ENCODE measurements at regions not wholly inside any gene's neighbourhood (a gene's known extent, or its start where the extent isn't known, plus 50 kb on each side); places are given as distances from the start of the nearest gene placed in this dataset.

GRCh38 chr4:81626851-81627250 lies 155.1 kb upstream of the RASGEF1B start:
- H3K9me3 ChIP-seq: no peaks in the 10 kb centered on the region
- H3K27me3 ChIP-seq (replicated peaks in 1 of 2; ENCODE audit: control insufficient read depth in 2 of 2, extremely low read depth in 1 of 2, insufficient read depth in 2 of 2, low read length in 1 of 2): no peaks in the 10 kb centered on the region
- Mint-ChIP-seq H3K9me3 (no peaks in the 10 kb centered on the region), H3K4me3 (no peak overlapping the region), H3K27me3 (no peaks in the 10 kb centered on the region), H3K4me1 (peaks cover 0 to 9% (median 2%) of the 10 kb centered on the region in 3 donors), H3K36me3 (no peaks in the 10 kb centered on the region), H3K27ac (no peak overlapping the region)
- no peak overlapping the region for H3K4me3 ChIP-seq (ENCODE audit: control insufficient read depth in 1 of 2, extremely low read depth in 1 of 2, low read length in 1 of 2)
- POLR2A ChIA-PET: interaction anchor here in 1 of 2 donors (0.5 kb wide), 1 partner anchor 185 kb away, joined by 3 read pairs; no protein-coding TSS in a partner anchor
- DNase-seq (no peak), ATAC-seq (replicated peaks in 1 of 4) (no peak)
- H3K4me1 ChIP-seq (ENCODE audit: control insufficient read depth in 1 of 2, extremely low read depth in 1 of 2, insufficient read depth in 2 of 2, low read length in 2 of 2): no peaks in the 10 kb centered on the region
- H3K36me3 ChIP-seq (ENCODE audit: control insufficient read depth in 2 of 2, extremely low read depth in 1 of 2, insufficient read depth in 1 of 2, low read length in 1 of 2): no peaks in the 10 kb centered on the region
- no CpG with 5 or more reads among the region's 5 CpGs for WGBS (ENCODE audit: insufficient coverage)
- CTCF ChIA-PET: interaction anchor here in 1 of 2 donors (0.7 kb wide), 1 partner anchor 529 kb away, joined by 4 read pairs; no protein-coding TSS in a partner anchor
- no peak overlapping the region for H3K27ac ChIP-seq (ENCODE audit: low read length)

GRCh38 chr4:81625422-81626417 lies 154.0 kb upstream of the RASGEF1B start:
- Histone ChIP-seq H3K9me3 (no peaks in the 10 kb centered on the region), H3K4me1 (ENCODE audit: control insufficient read depth in 1 of 2, extremely low read depth in 1 of 2, insufficient read depth in 2 of 2, low read length in 2 of 2) (no peaks in the 10 kb centered on the region), H3K27me3 (replicated peaks in 1 of 2; ENCODE audit: control insufficient read depth in 2 of 2, extremely low read depth in 1 of 2, insufficient read depth in 2 of 2, low read length in 1 of 2) (no peaks in the 10 kb centered on the region), H3K36me3 (ENCODE audit: control insufficient read depth in 2 of 2, extremely low read depth in 1 of 2, insufficient read depth in 1 of 2, low read length in 1 of 2) (no peaks in the 10 kb centered on the region), H3K4me3 (ENCODE audit: control insufficient read depth in 1 of 2, extremely low read depth in 1 of 2, low read length in 1 of 2) (no peak overlapping the region), H3K27ac (ENCODE audit: low read length) (no peak overlapping the region)
- Mint-ChIP-seq H3K4me1 (peaks cover 0 to 9% (median 2%) of the 10 kb centered on the region in 3 donors), H3K4me3 (no peak overlapping the region), H3K9me3 (no peaks in the 10 kb centered on the region), H3K27ac (no peak overlapping the region), H3K27me3 (no peaks in the 10 kb centered on the region), H3K36me3 (no peaks in the 10 kb centered on the region)
- ChIA-PET POLR2A (interaction anchor here in 1 of 2 donors (0.6 kb wide), 1 partner anchor 154 kb away, joined by 5 read pairs; the partner anchor contains the start of gene RASGEF1B), CTCF (no interaction called here)
- ATAC-seq (replicated peaks in 1 of 4) (no peak), DNase-seq (no peak)
- no CpG with 5 or more reads among the region's 4 CpGs for WGBS (ENCODE audit: insufficient coverage)

- WGBS (ENCODE audit: insufficient coverage): no CpG with 5 or more reads among the region's 2 CpGs
- no peak for ATAC-seq (replicated peaks in 1 of 4)
- CTCF ChIA-PET: no interaction called here
- Histone ChIP-seq H3K36me3 (ENCODE audit: control insufficient read depth in 2 of 2, extremely low read depth in 1 of 2, insufficient read depth in 1 of 2, low read length in 1 of 2) (no peaks in the 10 kb centered on the region), H3K4me1 (ENCODE audit: control insufficient read depth in 1 of 2, extremely low read depth in 1 of 2, insufficient read depth in 2 of 2, low read length in 2 of 2) (no peaks in the 10 kb centered on the region), H3K27me3 (replicated peaks in 1 of 2; ENCODE audit: control insufficient read depth in 2 of 2, extremely low read depth in 1 of 2, insufficient read depth in 2 of 2, low read length in 1 of 2) (no peaks in the 10 kb centered on the region), H3K9me3 (no peaks in the 10 kb centered on the region), H3K4me3 (ENCODE audit: control insufficient read depth in 1 of 2, extremely low read depth in 1 of 2, low read length in 1 of 2) (no peak overlapping the region), H3K27ac (ENCODE audit: low read length) (no peak overlapping the region)
- POLR2A ChIA-PET: interaction anchor here in 1 of 2 donors (0.6 kb wide), 1 partner anchor 55 kb away, joined by 4 read pairs; no protein-coding TSS in a partner anchor
- no peaks in the 10 kb centered on the region for H3K36me3 Mint-ChIP-seq
- H3K27ac Mint-ChIP-seq: no peak overlapping the region
- no peaks in the 10 kb centered on the region for H3K27me3 Mint-ChIP-seq
- H3K9me3 Mint-ChIP-seq: no peaks in the 10 kb centered on the region
- H3K4me1 Mint-ChIP-seq: peaks cover 0 to 3% (median 2%) of the 10 kb centered on the region in 3 donors
- no peak overlapping the region for H3K4me3 Mint-ChIP-seq
- no peak for DNase-seq
Measured at GRCh38 chr4:81623434-81623833, 151.7 kb upstream of the RASGEF1B start.

GRCh38 chr4:81622474-81623184 lies 150.9 kb upstream of the RASGEF1B start:
- no peaks in the 10 kb centered on the region for H3K36me3 ChIP-seq (ENCODE audit: control insufficient read depth in 2 of 2, extremely low read depth in 1 of 2, insufficient read depth in 1 of 2, low read length in 1 of 2)
- H3K4me1 Mint-ChIP-seq: peaks cover 0 to 2% (median 0%) of the 10 kb centered on the region in 3 donors
- POLR2A ChIA-PET: interaction anchor here (0.6 to 0.7 kb wide), 2 partner anchors 55 to 700 kb away, joined by 4 read pairs; no protein-coding TSS in a partner anchor
- H3K4me3 ChIP-seq (ENCODE audit: control insufficient read depth in 1 of 2, extremely low read depth in 1 of 2, low read length in 1 of 2): no peak overlapping the region
- no peaks in the 10 kb centered on the region for H3K27me3 ChIP-seq (replicated peaks in 1 of 2; ENCODE audit: control insufficient read depth in 2 of 2, extremely low read depth in 1 of 2, insufficient read depth in 2 of 2, low read length in 1 of 2)
- CTCF ChIA-PET: interaction anchor here in 1 of 2 donors (0.7 kb wide), 1 partner anchor 44 kb away, joined by 6 read pairs; no protein-coding TSS in a partner anchor
- no peaks in the 10 kb centered on the region for H3K9me3 Mint-ChIP-seq
- H3K27me3 Mint-ChIP-seq: no peaks in the 10 kb centered on the region
- H3K27ac Mint-ChIP-seq: no peak overlapping the region
- no peak overlapping the region for H3K4me3 Mint-ChIP-seq
- DNase-seq: no peak
- H3K9me3 ChIP-seq: no peaks in the 10 kb centered on the region
- no peak overlapping the region for H3K27ac ChIP-seq (ENCODE audit: low read length)
- no peaks in the 10 kb centered on the region for H3K4me1 ChIP-seq (ENCODE audit: control insufficient read depth in 1 of 2, extremely low read depth in 1 of 2, insufficient read depth in 2 of 2, low read length in 2 of 2)
- no peak for ATAC-seq (replicated peaks in 1 of 4)
- H3K36me3 Mint-ChIP-seq: no peaks in the 10 kb centered on the region

- Mint-ChIP-seq H3K4me1 (peaks cover 0 to 2% (median 0%) of the 10 kb centered on the region in 3 donors), H3K36me3 (no peaks in the 10 kb centered on the region), H3K27me3 (no peaks in the 10 kb centered on the region), H3K4me3 (no peak overlapping the region), H3K27ac (no peak overlapping the region), H3K9me3 (no peaks in the 10 kb centered on the region)
- ChIA-PET POLR2A (interaction anchor here in 1 of 2 donors (0.7 kb wide), 2 partner anchors 23 to 700 kb away, joined by 4 to 10 read pairs; no protein-coding TSS in a partner anchor), CTCF (interaction anchor here (0.6 to 0.7 kb wide), 2 partner anchors 13 to 43 kb away, joined by 3 to 6 read pairs; no protein-coding TSS in a partner anchor)
- WGBS (ENCODE audit: insufficient coverage): 92% methylated on average over 2 of the region's 3 CpGs
- ATAC-seq (replicated peaks in 1 of 4) (no peak), DNase-seq (no peak)
- no peaks in the 10 kb centered on the region for H3K27me3 ChIP-seq (replicated peaks in 1 of 2; ENCODE audit: control insufficient read depth in 2 of 2, extremely low read depth in 1 of 2, insufficient read depth in 2 of 2, low read length in 1 of 2)
- no peak overlapping the region for H3K27ac ChIP-seq (ENCODE audit: low read length)
- no peaks in the 10 kb centered on the region for H3K36me3 ChIP-seq (ENCODE audit: control insufficient read depth in 2 of 2, extremely low read depth in 1 of 2, insufficient read depth in 1 of 2, low read length in 1 of 2)
- H3K9me3 ChIP-seq: no peaks in the 10 kb centered on the region
- H3K4me1 ChIP-seq (ENCODE audit: control insufficient read depth in 1 of 2, extremely low read depth in 1 of 2, insufficient read depth in 2 of 2, low read length in 2 of 2): no peaks in the 10 kb centered on the region
- no peak overlapping the region for H3K4me3 ChIP-seq (ENCODE audit: control insufficient read depth in 1 of 2, extremely low read depth in 1 of 2, low read length in 1 of 2)
Measured at GRCh38 chr4:81622028-81622427, 150.3 kb upstream of the RASGEF1B start.

GRCh38 chr4:81621490-81621889 lies 149.8 kb upstream of the RASGEF1B start:
- Mint-ChIP-seq H3K27ac (no peak overlapping the region), H3K4me1 (peaks cover 0 to 2% (median 0%) of the 10 kb centered on the region in 3 donors), H3K4me3 (no peak overlapping the region), H3K36me3 (no peaks in the 10 kb centered on the region), H3K9me3 (no peaks in the 10 kb centered on the region), H3K27me3 (no peaks in the 10 kb centered on the region)
- ChIA-PET CTCF (interaction anchor here in 1 of 2 donors (0.6 kb wide), 1 partner anchor 13 kb away, joined by 3 read pairs; no protein-coding TSS in a partner anchor), POLR2A (interaction anchor here in 1 of 2 donors (0.7 kb wide), 1 partner anchor 24 kb away, joined by 10 read pairs; no protein-coding TSS in a partner anchor)
- Histone ChIP-seq H3K9me3 (no peaks in the 10 kb centered on the region), H3K36me3 (ENCODE audit: control insufficient read depth in 2 of 2, extremely low read depth in 1 of 2, insufficient read depth in 1 of 2, low read length in 1 of 2) (no peaks in the 10 kb centered on the region), H3K27ac (ENCODE audit: low read length) (no peak overlapping the region), H3K4me3 (ENCODE audit: control insufficient read depth in 1 of 2, extremely low read depth in 1 of 2, low read length in 1 of 2) (no peak overlapping the region), H3K4me1 (ENCODE audit: control insufficient read depth in 1 of 2, extremely low read depth in 1 of 2, insufficient read depth in 2 of 2, low read length in 2 of 2) (no peaks in the 10 kb centered on the region), H3K27me3 (replicated peaks in 1 of 2; ENCODE audit: control insufficient read depth in 2 of 2, extremely low read depth in 1 of 2, insufficient read depth in 2 of 2, low read length in 1 of 2) (no peaks in the 10 kb centered on the region)
- ATAC-seq (replicated peaks in 1 of 4) (no peak), DNase-seq (no peak)
- no CpG with 5 or more reads among the region's 2 CpGs for WGBS (ENCODE audit: insufficient coverage)

All from T-cell (primary cell).